ENCODE measurements at regions not wholly inside any gene's neighbourhood (a gene's known extent, or its start where the extent isn't known, plus 50 kb on each side); places are given as distances from the start of the nearest gene placed in this dataset.

DNA sequence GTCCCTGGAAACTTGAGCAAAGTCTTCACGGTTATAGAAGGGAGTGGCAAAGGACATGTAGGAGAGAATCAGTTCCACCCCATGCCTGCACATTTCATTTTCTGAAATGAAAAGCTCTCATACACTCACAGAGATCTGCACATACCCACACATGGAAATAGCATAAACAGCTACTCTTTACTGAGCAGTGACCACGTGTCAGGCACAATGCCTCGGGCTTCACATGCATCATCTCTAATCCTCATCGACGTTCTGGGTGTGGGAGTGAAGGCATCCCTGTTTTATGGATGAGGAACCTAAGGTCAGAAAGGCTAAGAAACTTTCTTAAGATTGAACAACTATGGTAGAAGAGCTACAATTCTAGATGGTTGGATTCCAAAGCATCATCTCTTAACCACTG lies 198.8 kb downstream of the DAD1 start (continued):
- TF ChIP-seq JUND (IDR thresholded peaks at IDR 0.05): no peak
- TF ChIP-seq, protein P1, sequence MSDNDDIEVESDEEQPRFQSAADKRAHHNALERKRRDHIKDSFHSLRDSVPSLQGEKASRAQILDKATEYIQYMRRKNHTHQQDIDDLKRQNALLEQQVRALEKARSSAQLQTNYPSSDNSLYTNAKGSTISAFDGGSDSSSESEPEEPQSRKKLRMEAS (IDR thresholded peaks at IDR 0.05): no peak
- TF ChIP-seq CBX3 (IDR thresholded peaks at IDR 0.05; ENCODE audit: low read depth): no peak
- no peak for TF ChIP-seq CEBPB (IDR thresholded peaks at IDR 0.05; ENCODE audit: low read depth)

DNA sequence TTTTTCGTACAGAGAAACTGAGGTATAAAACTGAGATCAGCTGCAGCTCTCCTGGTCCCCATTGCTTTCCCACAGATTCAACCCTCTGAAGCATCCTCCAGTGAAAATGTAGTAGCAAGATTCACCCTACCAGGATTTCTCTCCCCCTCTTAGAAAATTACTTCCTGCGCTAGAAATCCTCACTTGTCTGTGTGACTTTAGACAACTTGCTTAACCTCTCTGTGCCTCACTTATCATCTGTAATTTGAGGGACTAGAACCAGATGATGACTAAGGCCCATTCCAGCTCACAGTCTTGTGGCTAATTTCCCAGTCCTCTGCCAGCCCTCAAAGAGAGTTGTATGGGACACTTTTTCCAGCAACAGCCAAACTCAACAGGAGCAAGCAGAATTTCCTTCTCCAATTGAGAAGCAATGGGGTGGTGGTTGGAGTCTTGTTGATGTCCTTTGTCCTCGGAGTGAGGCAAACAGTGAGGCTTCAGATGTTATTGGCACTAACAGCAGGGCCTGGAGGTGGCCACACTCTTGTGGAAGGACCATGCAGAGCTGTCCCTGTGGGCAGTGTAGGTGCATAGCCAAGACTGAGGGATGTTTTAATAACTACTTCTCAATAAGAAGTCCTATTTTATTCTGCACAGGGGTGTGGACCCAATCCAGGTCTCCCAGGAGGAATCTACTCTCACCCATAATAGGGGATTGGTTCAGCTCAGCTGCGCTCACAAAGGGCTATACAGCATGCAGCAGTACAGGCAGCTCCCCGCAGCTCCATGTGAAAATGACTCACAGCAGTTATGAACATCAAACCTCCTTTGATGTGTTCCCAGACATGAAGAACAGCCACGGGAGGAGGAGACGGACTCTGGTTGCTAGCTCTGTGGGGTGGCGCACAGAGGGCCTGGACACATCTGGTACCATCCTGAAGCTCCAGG lies 200.1 kb downstream of the DAD1 start:
- Histone ChIP-seq H3K4me1 (ENCODE audit: control insufficient read depth in 1 of 2, insufficient read depth in 2 of 2, low read length in 2 of 2) (no peaks in the 10 kb centered on the region), H3K9me3 (ENCODE audit: control insufficient read depth in 1 of 2, insufficient read depth in 1 of 2, low read depth in 1 of 2, low read length in 2 of 2) (no peaks in the 10 kb centered on the region), H3K9me2 (ENCODE audit: insufficient read depth) (no peaks in the 10 kb centered on the region), H4K20me1 (ENCODE audit: insufficient read depth) (no peaks in the 10 kb centered on the region), H3K36me3 (ENCODE audit: control insufficient read depth in 1 of 2, insufficient read depth in 2 of 2, low read length in 2 of 2) (no peaks in the 10 kb centered on the region), H3K4me3 (replicated peaks in 1 of 2; ENCODE audit: low read depth in 1 of 2, low read length in 2 of 2) (no peak overlapping the region), H3K27me3 (ENCODE audit: insufficient read depth, low read length) (peaks cover 85% of the 10 kb centered on the region), H3K27ac (ENCODE audit: low read depth, low read length) (no peak overlapping the region), H3K79me2 (ENCODE audit: insufficient read depth, low read length) (no peaks in the 10 kb centered on the region), H3K9ac (ENCODE audit: low read length) (no peak overlapping the region), H2AFZ (ENCODE audit: low read depth, low read length, poor library complexity, severe bottlenecking) (no peak overlapping the region), H3K4me2 (ENCODE audit: low read length) (no peak overlapping the region)
- DNase-seq (ENCODE audit: low read depth, low spot score) (no peak), ATAC-seq (peak; percentile 57)
- RAD21 ChIA-PET (ENCODE audit: low non-redundant PET in 1 of 2, low total read pairs in 2 of 2, uncharacterized antibody in 2 of 2, unreplicated experiment in 2 of 2): no interaction called here
- POLR2A ChIA-PET: no interaction called here
- no TSS peak for BruUV-seq (replicated peaks)
- no peak for TF ChIP-seq FOSL1 (IDR thresholded peaks at IDR 0.05; ENCODE audit: low read depth)
- TF ChIP-seq TCF7L2 (IDR thresholded peaks at IDR 0.05; ENCODE audit: borderline replicate concordance, extremely low read depth, insufficient read depth, insufficient read length): peak; percentile 44
- TF ChIP-seq, protein P2, sequence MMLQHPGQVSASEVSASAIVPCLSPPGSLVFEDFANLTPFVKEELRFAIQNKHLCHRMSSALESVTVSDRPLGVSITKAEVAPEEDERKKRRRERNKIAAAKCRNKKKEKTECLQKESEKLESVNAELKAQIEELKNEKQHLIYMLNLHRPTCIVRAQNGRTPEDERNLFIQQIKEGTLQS (IDR thresholded peaks at IDR 0.05): no peak
- TF ChIP-seq POLR2AphosphoS5 (IDR thresholded peaks at IDR 0.05; ENCODE audit: low read depth, low read length): no peak
- TF ChIP-seq SRF (IDR thresholded peaks at IDR 0.05; ENCODE audit: low read depth): no peak
- TF ChIP-seq CEBPB (IDR thresholded peaks at IDR 0.05; ENCODE audit: low read depth): no peak
- CTCF ChIA-PET: interaction anchor here (0.9 to 4.0 kb wide), 11 partner anchors 14 to 475 kb away, joined by 3 to 43 read pairs (median 3); no protein-coding TSS in a partner anchor
- intact Hi-C loops (cut with micrococcal nuclease): loop anchor here (10.0 kb wide), 1 partner anchor 596 kb away; the partner anchor contains the start of gene AJUBA
